Esophagus muscularis mucosa (tissue), 4 donors: ENCODE measurements at regions not wholly inside any gene's neighbourhood (a gene's known extent, or its start where the extent isn't known, plus 50 kb on each side); places are given as distances from the start of the nearest gene placed in this dataset.

Experiments
- DNase-seq: peaks from one replicate; pipeline ENCODE4 v3.0.0-alpha.2; 2017; ENCODE audit errors: extremely low spot score
- H3K27ac ChIP-seq, 4 donors: fragments of 200-600 bp; sonication (generic); replicated peaks in 1 of 4; 1 replicate in 3 of 4; 2 replicates in 1 of 4; pipeline ENCODE4 v1.5.1; 2016 to 2019; ENCODE audit warnings: mild to moderate bottlenecking in 1 of 4
- H3K27me3 ChIP-seq, 4 donors: fragments of 200-600 bp; sonication (generic); one replicate each; pipeline versions ENCODE4 v1.5.1 to v1.6.0; 2016 to 2019
- H3K36me3 ChIP-seq, 4 donors: fragments of 200-600 bp; sonication (generic); one replicate each; pipeline ENCODE4 v1.5.1; 2016 to 2019
- H3K4me1 ChIP-seq, 4 donors: fragments of 200-600 bp; sonication (generic); one replicate each; pipeline ENCODE4 v1.5.1; 2016 to 2019
- H3K4me3 ChIP-seq, 4 donors: fragments of 200-600 bp; sonication (generic); 1 replicate in 2 of 4; 2 replicates in 2 of 4; pipeline ENCODE4 v1.5.1; 2016 to 2019; ENCODE audit warnings: mild to moderate bottlenecking in 4 of 4, moderate library complexity in 1 of 4
- H3K9me3 ChIP-seq, 4 donors: fragments of 200-600 bp; sonication (generic); 1 replicate in 3 of 4; 2 replicates in 1 of 4; pipeline ENCODE4 v1.5.1; 2016 to 2019
- EP300 ChIP-seq: sonication (generic); formaldehyde crosslinking; IDR thresholded peaks from one replicate; pipeline ENCODE4 v1.6.1; 2017; ENCODE audit warnings: antibody characterized with exemption
- POLR2A ChIP-seq: fragments of 450-650 bp; IDR thresholded peaks from one replicate; pipeline ENCODE4 v1.6.1; 2017; ENCODE audit warnings: antibody characterized with exemption, moderate library complexity, mild to moderate bottlenecking, low read depth
- POLR2AphosphoS5 ChIP-seq, 2 donors: sonication (generic); formaldehyde crosslinking; IDR thresholded peaks; one replicate each; pipeline ENCODE4 v1.6.1; 2017; ENCODE audit warnings: antibody characterized with exemption in 2 of 2
- WGBS: methylation state at CpG from one replicate; pipeline ENCODE4 v1.1.5; 2018; 5-methylcytosine and 5-hydroxymethylcytosine counted together
- intact Hi-C: fragments of 100-400 bp; cut with DNase I; formaldehyde crosslinking; loops from one replicate; pipeline ENCODE4 v1.15.1; 2023
- TF ChIP-seq, protein P1 (sequence below), 3 experiments: fragments of 200-600 bp in 2 of 3; fragments of 450-650 bp in 1 of 3; sonication (generic) in 2 of 3; IDR thresholded peaks; one replicate each; pipeline ENCODE4 v1.5.1; 2017 to 2019; ENCODE audit warnings: antibody characterized with exemption in 3 of 3, mild to moderate bottlenecking in 2 of 3, moderate library complexity in 1 of 3

DNA sequence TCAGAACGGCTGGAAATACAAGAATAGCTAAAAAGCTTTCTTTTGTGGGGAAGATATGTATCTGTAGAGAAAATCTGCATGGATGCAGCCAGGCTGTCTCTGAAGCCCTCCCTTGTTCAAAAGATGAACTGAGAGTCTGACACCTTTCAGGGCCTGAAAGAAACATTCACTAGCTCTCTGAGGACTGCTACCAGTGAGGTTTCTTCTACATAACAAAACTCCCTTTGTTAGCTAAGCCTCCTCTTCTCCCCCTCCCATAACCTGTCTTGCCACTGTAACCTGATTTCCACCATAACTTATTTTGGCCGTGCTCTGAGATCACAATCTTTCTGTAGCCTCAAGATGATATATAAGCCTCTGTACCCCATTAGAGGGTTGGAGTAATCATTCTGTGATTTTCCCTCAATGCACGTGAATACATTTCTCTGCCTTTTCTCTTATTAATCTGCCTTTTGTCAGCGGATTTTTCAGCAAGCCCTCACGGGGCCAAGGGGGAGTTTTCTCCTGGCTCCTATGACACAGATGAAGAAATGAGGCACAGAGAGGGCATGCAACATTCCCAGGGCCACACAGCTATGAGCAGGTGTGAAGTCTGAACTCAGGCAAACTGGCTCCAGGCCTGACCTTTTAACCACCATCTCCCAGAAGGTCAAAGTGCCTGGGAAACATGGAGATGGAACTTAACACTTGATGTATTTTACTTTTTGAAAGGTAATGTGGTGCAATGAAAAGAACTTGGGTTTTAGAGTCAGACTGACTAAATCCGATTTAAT lies 161.6 kb upstream of the PRDX4 start:
- Histone ChIP-seq H3K9me3 (peaks cover 0 to 6% (median 0%) of the 10 kb centered on the region in 4 donors), H3K4me1 (peaks cover 0 to 8% (median 0%) of the 10 kb centered on the region in 4 donors), H3K27ac (no peak overlapping the region), H3K4me3 (no peak overlapping the region), H3K36me3 (no peaks in the 10 kb centered on the region), H3K27me3 (no peaks in the 10 kb centered on the region)
- no peak for DNase-seq
- intact Hi-C loops: no loop called here
- TF ChIP-seq POLR2A: no peak
- no peak for TF ChIP-seq POLR2AphosphoS5 (IDR thresholded peaks at IDR 0.05)
- TF ChIP-seq, protein P1, sequence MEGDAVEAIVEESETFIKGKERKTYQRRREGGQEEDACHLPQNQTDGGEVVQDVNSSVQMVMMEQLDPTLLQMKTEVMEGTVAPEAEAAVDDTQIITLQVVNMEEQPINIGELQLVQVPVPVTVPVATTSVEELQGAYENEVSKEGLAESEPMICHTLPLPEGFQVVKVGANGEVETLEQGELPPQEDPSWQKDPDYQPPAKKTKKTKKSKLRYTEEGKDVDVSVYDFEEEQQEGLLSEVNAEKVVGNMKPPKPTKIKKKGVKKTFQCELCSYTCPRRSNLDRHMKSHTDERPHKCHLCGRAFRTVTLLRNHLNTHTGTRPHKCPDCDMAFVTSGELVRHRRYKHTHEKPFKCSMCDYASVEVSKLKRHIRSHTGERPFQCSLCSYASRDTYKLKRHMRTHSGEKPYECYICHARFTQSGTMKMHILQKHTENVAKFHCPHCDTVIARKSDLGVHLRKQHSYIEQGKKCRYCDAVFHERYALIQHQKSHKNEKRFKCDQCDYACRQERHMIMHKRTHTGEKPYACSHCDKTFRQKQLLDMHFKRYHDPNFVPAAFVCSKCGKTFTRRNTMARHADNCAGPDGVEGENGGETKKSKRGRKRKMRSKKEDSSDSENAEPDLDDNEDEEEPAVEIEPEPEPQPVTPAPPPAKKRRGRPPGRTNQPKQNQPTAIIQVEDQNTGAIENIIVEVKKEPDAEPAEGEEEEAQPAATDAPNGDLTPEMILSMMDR (IDR thresholded peaks at IDR 0.05): no peak
- TF ChIP-seq EP300: no peak
- WGBS: 63% methylated on average over 6 of the region's 6 CpGs

DNA sequence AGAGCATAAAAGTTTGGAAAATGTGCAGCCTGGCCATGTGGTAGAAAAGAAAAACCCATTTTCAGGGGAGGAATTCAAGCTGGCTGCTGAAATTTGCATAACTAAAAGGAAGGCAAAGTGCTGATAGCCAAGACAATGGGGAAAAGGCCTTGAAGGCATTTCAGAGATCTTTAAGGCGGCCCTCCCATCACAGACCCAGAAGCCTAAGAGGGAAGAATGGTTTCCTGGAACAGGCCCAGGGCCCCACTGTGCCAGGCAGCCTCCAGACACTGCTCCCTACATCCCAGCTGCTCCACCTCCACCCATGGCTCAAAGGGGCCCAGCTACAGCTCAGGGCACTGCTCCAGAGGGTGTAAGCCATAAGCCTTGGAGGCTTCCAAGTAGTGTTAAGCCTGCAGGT lies 158.0 kb upstream of the PRDX4 start:
- 53% methylated on average over 1 of the region's 1 CpG for WGBS

DNA sequence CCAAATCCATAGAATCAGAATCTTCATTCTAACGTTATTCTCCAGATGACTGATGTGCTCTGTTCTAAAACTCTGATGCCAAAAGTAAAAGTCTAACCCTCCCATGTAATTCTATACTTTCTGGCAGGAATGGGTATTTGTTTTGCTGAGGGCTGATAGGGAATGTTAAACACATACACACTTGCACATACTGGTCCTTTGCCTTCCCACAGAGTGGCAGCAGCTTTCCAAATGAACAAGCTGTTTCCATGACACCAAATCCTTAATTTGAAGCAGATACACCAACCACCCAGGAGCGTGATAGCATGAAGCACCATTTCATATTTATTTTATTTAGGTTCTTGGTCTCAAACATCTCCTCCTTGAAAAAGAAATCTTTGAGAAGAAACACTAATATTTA lies 155.5 kb upstream of the PRDX4 start:
- DNase-seq: no peak
- Histone ChIP-seq H3K4me1 (no peaks in the 10 kb centered on the region), H3K27ac (no peak overlapping the region), H3K4me3 (no peak overlapping the region), H3K36me3 (no peaks in the 10 kb centered on the region), H3K9me3 (peaks cover 0 to 6% (median 0%) of the 10 kb centered on the region in 4 donors), H3K27me3 (no peaks in the 10 kb centered on the region)
- TF ChIP-seq EP300 (no peak), POLR2AphosphoS5 (IDR thresholded peaks at IDR 0.05) (no peak), POLR2A (no peak)
- TF ChIP-seq, protein P1 (IDR thresholded peaks at IDR 0.05): no peak
- 66% methylated on average over 2 of the region's 2 CpGs for WGBS
- intact Hi-C loops: no loop called here

More for the DNA sequence above, 158.0 kb upstream of the PRDX4 start:
- Histone ChIP-seq H3K4me3 (no peak overlapping the region), H3K4me1 (peaks cover 0 to 5% (median 0%) of the 10 kb centered on the region in 4 donors), H3K9me3 (peaks cover 0 to 6% (median 0%) of the 10 kb centered on the region in 4 donors), H3K27me3 (no peaks in the 10 kb centered on the region), H3K27ac (no peak overlapping the region), H3K36me3 (no peaks in the 10 kb centered on the region)
- intact Hi-C loops: no loop called here
- TF ChIP-seq POLR2A (no peak), EP300 (no peak), POLR2AphosphoS5 (IDR thresholded peaks at IDR 0.05) (no peak)
- TF ChIP-seq, protein P1 (IDR thresholded peaks at IDR 0.05): no peak
- DNase-seq: no peak

DNA sequence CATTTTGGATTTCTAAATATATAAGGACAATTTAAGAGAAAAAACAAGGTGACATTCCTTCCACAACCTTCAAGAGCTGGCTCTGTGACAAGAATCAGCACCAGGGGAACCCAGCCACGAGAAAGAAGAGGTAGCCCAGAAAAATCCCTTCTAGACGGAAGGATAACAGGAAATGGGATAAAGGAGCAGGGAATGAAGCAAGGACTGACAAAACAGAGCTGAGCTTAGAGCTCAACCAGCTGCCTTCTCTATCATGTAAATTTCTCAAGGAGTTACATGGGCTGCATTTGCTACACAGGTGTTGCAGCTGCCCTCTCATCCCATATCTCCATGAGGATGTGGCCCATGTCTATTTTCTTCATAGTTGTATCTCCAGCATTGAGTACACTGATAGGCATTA lies 154.2 kb upstream of the PRDX4 start:
- no peak for TF ChIP-seq POLR2AphosphoS5 (IDR thresholded peaks at IDR 0.05)
- TF ChIP-seq POLR2A: no peak
- TF ChIP-seq, protein P1 (IDR thresholded peaks at IDR 0.05): no peak
- TF ChIP-seq EP300: no peak
- Histone ChIP-seq H3K9me3 (peaks cover 0 to 6% (median 0%) of the 10 kb centered on the region in 4 donors), H3K27me3 (no peaks in the 10 kb centered on the region), H3K27ac (no peak overlapping the region), H3K4me3 (no peak overlapping the region), H3K36me3 (no peaks in the 10 kb centered on the region), H3K4me1 (no peaks in the 10 kb centered on the region)
- no peak for DNase-seq
- 26% methylated on average over 2 of the region's 2 CpGs for WGBS
- intact Hi-C loops: no loop called here

DNA sequence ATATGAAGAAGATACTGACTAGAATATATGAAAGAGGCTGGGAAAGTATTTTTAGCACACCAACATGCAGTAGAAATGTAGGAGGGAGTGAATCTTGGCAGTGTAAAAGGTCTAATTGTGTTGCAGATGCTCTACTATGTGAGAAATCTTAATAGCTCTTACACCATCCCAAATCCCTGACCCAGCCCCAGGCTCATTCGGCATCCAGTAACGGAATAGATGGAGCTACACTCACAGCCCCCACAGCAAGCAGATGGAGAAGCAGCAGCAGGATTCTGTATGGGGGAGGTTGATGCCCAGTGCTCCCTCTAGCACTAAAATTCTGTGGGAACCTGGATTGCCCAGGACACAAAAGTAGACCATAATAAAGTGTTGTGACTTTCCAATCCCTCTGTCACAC lies 153.2 kb upstream of the PRDX4 start:
- no peak overlapping the region for H3K4me3 ChIP-seq
- no peak overlapping the region for H3K27ac ChIP-seq
- no peaks in the 10 kb centered on the region for H3K27me3 ChIP-seq
- no peaks in the 10 kb centered on the region for H3K36me3 ChIP-seq
- intact Hi-C loops: no loop called here
- H3K9me3 ChIP-seq: peaks cover 0 to 6% (median 0%) of the 10 kb centered on the region in 4 donors
- WGBS: 78% methylated on average over 2 of the region's 2 CpGs
- no peaks in the 10 kb centered on the region for H3K4me1 ChIP-seq
- DNase-seq: no peak
- TF ChIP-seq POLR2AphosphoS5 (IDR thresholded peaks at IDR 0.05): no peak
- TF ChIP-seq EP300: no peak
- TF ChIP-seq, protein P1 (IDR thresholded peaks at IDR 0.05): no peak
- no peak for TF ChIP-seq POLR2A
